HepG2 (cell line): ENCODE measurements at regions not wholly inside any gene's neighbourhood (a gene's known extent, or its start where the extent isn't known, plus 50 kb on each side); places are given as distances from the start of the nearest gene placed in this dataset.

Source experiments
- ATAC-seq: fragments of 200-7000 bp; cut with Tn5 transposase; 3 replicates; pipeline ENCODE4 v1.9.1; 2020; ENCODE audit warnings: mild to moderate bottlenecking, moderate library complexity
- BruUV-seq: library from RNA; stranded (reverse); fragments of 400-500 nt; replicated peaks from 2 replicates; lab custom pipeline; 2021; lab: Mats Ljungman, UMichigan
- CTCF ChIA-PET: fragments of 300-600 bp; formaldehyde crosslinking; extraction: SDS; loops from one replicate; lab custom pipeline; 2021; ENCODE audit warnings: low total read pairs, inconsistent platforms, low intra/inter-chr PET ratio; lab: Yijun Ruan, JAX
- POLR2A ChIA-PET: fragments of 350-600 bp; sonication (Branson Sonifier 250); formaldehyde crosslinking; loops from one replicate; lab custom pipeline; 2020; ENCODE audit warnings: antibody characterized with exemption, inconsistent platforms; lab: Yijun Ruan, JAX
- DNase-seq: peaks from one replicate; pipeline ENCODE4 v3.0.0-alpha.2; 2015; ENCODE audit warnings: low spot score
- FAIRE-seq: peaks from 3 replicates; lab custom pipeline; 2011; peaks lifted over from hg19 to GRCh38; lab: Jason Lieb, UNC
- H2AFZ ChIP-seq: one replicate; pipeline ENCODE4 v1.6.1; 2011; ENCODE audit warnings: low read length, inconsistent platforms
- H3K27ac ChIP-seq: fragments of 300-600 bp; 3 replicates; pipeline ENCODE4 v1.8.0; 2011; ENCODE audit warnings: mixed run types, mild to moderate bottlenecking, mixed read lengths, low read length, inconsistent platforms; ENCODE audit not compliant: insufficient read depth; ENCODE audit errors: extremely low read length
- H3K27me3 ChIP-seq, 2 experiments: fragments of 200-600 bp in 1 of 2; 2 replicates in 1 of 2; 3 replicates in 1 of 2; pipeline versions ENCODE4 v1.6.0 to v1.8.0; 2011; ENCODE audit warnings: low read length in 2 of 2, mild to moderate bottlenecking in 2 of 2, moderate library complexity in 2 of 2, inconsistent platforms in 1 of 2; ENCODE audit not compliant: insufficient read depth in 2 of 2, control insufficient read depth in 1 of 2
- H3K36me3 ChIP-seq, 2 experiments: fragments of 200-600 bp in 1 of 2; replicated peaks in 1 of 2; 2 replicates in 1 of 2; 3 replicates in 1 of 2; pipeline versions ENCODE4 v1.5.1 to v1.8.0; 2011; ENCODE audit warnings: low read length in 2 of 2, inconsistent platforms in 1 of 2; ENCODE audit not compliant: insufficient read depth in 2 of 2, control insufficient read depth in 1 of 2
- H3K4me1 ChIP-seq: 2 replicates; pipeline ENCODE4 v1.5.1; 2012; ENCODE audit warnings: low read length, inconsistent platforms; ENCODE audit not compliant: insufficient read depth
- H3K4me2 ChIP-seq: 2 replicates; pipeline ENCODE4 v1.6.0; 2011; ENCODE audit warnings: low read depth, low read length, inconsistent platforms
- H3K4me3 ChIP-seq, 3 experiments: fragments of 200-600 bp in 1 of 3; sonication (generic), shearing (Covaris generic) in 1 of 3; replicated peaks in 1 of 3; 2 replicates each; pipeline ENCODE4 v1.5.1; 2011 to 2016; ENCODE audit warnings: low read length in 3 of 3, inconsistent platforms in 2 of 3, low read depth in 2 of 3, mild to moderate bottlenecking in 2 of 3, control low read depth in 1 of 3, mixed read lengths in 1 of 3; ENCODE audit not compliant: insufficient read depth in 1 of 3
- H3K79me2 ChIP-seq: one replicate; pipeline ENCODE4 v1.6.1; 2011; ENCODE audit warnings: low read length, inconsistent platforms; ENCODE audit not compliant: insufficient read depth
- H3K9ac ChIP-seq: 2 replicates; pipeline ENCODE4 v1.6.0; 2011; ENCODE audit warnings: mild to moderate bottlenecking, low read depth, low read length, inconsistent platforms; ENCODE audit not compliant: insufficient read depth
- H3K9me3 ChIP-seq: 2 replicates; pipeline ENCODE4 v1.5.1; 2012; ENCODE audit warnings: mild to moderate bottlenecking, low read length
- H4K20me1 ChIP-seq: 2 replicates; pipeline ENCODE4 v1.6.0; 2011; ENCODE audit warnings: inconsistent platforms, mild to moderate bottlenecking, low read length, moderate library complexity; ENCODE audit not compliant: insufficient read depth
- DNMT1 ChIP-seq: sonication (generic); formaldehyde crosslinking; IDR thresholded peaks from 2 replicates; pipeline ENCODE4 v1.5.1; 2020; ENCODE audit warnings: mild to moderate bottlenecking, missing genetic modification reagents
- FOXO1 ChIP-seq: sonication (generic); formaldehyde crosslinking; IDR thresholded peaks from 2 replicates; pipeline ENCODE4 v1.4.0; 2020; ENCODE audit warnings: missing genetic modification reagents
- HNF4G ChIP-seq, 2 experiments: sonication (generic) in 1 of 2; formaldehyde crosslinking in 1 of 2; IDR thresholded peaks; 2 replicates each; pipeline versions ENCODE4 v1.4.0 to v1.6.1; 2011 to 2020; ENCODE audit warnings: borderline replicate concordance in 2 of 2, low read depth in 2 of 2, mild to moderate bottlenecking in 2 of 2, low read length in 1 of 2, missing genetic modification reagents in 1 of 2, moderate library complexity in 1 of 2
- KAT7 ChIP-seq: IDR thresholded peaks from 2 replicates; pipeline ENCODE4 v1.6.1; 2018; ENCODE audit warnings: borderline replicate concordance, missing compliant biosample characterization
- KDM4B ChIP-seq: sonication (generic); formaldehyde crosslinking; IDR thresholded peaks from 2 replicates; pipeline ENCODE4 v1.4.0; 2020; ENCODE audit warnings: missing genetic modification reagents
- PAWR ChIP-seq: sonication (generic); formaldehyde crosslinking; IDR thresholded peaks from 2 replicates; pipeline ENCODE4 v1.4.0; 2020; ENCODE audit warnings: missing genetic modification reagents, mild to moderate bottlenecking, borderline replicate concordance
- SRSF4 ChIP-seq: fragments of 200-400 bp; formaldehyde crosslinking; IDR thresholded peaks from one replicate; pipeline ENCODE4 v1.6.1; 2018; ENCODE audit warnings: mild to moderate bottlenecking, low read depth, low read length, moderate library complexity; ENCODE audit not compliant: poor library complexity, severe bottlenecking
- ZBTB42 ChIP-seq: sonication (generic); formaldehyde crosslinking; IDR thresholded peaks from 2 replicates; pipeline ENCODE4 v1.5.0; 2020; ENCODE audit warnings: mild to moderate bottlenecking, missing genetic modification reagents
- ZFP37 ChIP-seq: sonication (generic); formaldehyde crosslinking; IDR thresholded peaks from 2 replicates; pipeline ENCODE4 v1.4.0; 2020; ENCODE audit warnings: missing genetic modification reagents, borderline replicate concordance
- ZNF276 ChIP-seq: sonication (generic); formaldehyde crosslinking; IDR thresholded peaks from 2 replicates; pipeline ENCODE4 v1.4.0; 2020; ENCODE audit warnings: mild to moderate bottlenecking, low read depth, missing genetic modification reagents
- ZNF670 ChIP-seq: sonication (generic); formaldehyde crosslinking; IDR thresholded peaks from 2 replicates; pipeline ENCODE4 v1.8.0; 2022; ENCODE audit warnings: mild to moderate bottlenecking, missing genetic modification reagents, borderline replicate concordance
- WGBS: methylation state at CpG from one replicate; pipeline ENCODE4 v1.1.6; 2017; ENCODE audit warnings: low lambda C conversion rate; 5-methylcytosine and 5-hydroxymethylcytosine counted together
- in situ Hi-C: cut with HindIII; loops from 2 replicates; pipeline ENCODE4 v1.10.0; 2017; ENCODE audit warnings: low pct_unique_long_range_greater_than_20kb; ENCODE audit not compliant: extremely low pct_ligation_motif_present
- intact Hi-C: fragments of 100-400 bp; cut with micrococcal nuclease; formaldehyde crosslinking; loops from one replicate; pipeline ENCODE4 v1.10.0; 2022; ENCODE audit not compliant: unreplicated experiment
- TF ChIP-seq, protein P1 (sequence below): sonication (generic); formaldehyde crosslinking; IDR thresholded peaks from 2 replicates; pipeline ENCODE4 v1.5.0; 2020; ENCODE audit warnings: mild to moderate bottlenecking, low read depth, missing genetic modification reagents, borderline replicate concordance
- TF ChIP-seq, protein P2 (sequence below): sonication (generic); formaldehyde crosslinking; conservative IDR thresholded peaks from 2 replicates; pipeline ENCODE4 v1.8.0; 2022; ENCODE audit warnings: missing genetic modification reagents
- TF ChIP-seq, protein P3 (sequence below): sonication (generic); formaldehyde crosslinking; IDR thresholded peaks from 2 replicates; pipeline ENCODE4 v1.4.0; 2020; ENCODE audit warnings: missing genetic modification reagents
- TF ChIP-seq, protein P4 (sequence below): sonication (generic); formaldehyde crosslinking; IDR thresholded peaks from 2 replicates; pipeline ENCODE4 v1.4.0; 2020; ENCODE audit warnings: missing genetic modification reagents
- TF ChIP-seq, protein P5 (sequence below): IDR thresholded peaks from 2 replicates; pipeline ENCODE4 v1.6.1; 2016; ENCODE audit warnings: missing compliant biosample characterization, missing genetic modification reagents, borderline replicate concordance

- ChIA-PET CTCF (no interaction called here), POLR2A (no interaction called here)
- Histone ChIP-seq H3K79me2 (no peaks in the 10 kb centered on the region), H3K9ac (no peak overlapping the region), H3K9me3 (no peaks in the 10 kb centered on the region), H3K4me2 (no peak overlapping the region), H3K4me3 (no peak overlapping the region), H4K20me1 (no peaks in the 10 kb centered on the region), H3K4me1 (no peaks in the 10 kb centered on the region), H3K27ac (no peak overlapping the region), H3K36me3 (no peaks in the 10 kb centered on the region), H3K27me3 (peaks cover 0 to 16% of the 10 kb centered on the region in 2 experiments; a peak in 2 of 5 replicates), H2AFZ (no peak overlapping the region)
- FAIRE-seq (no peak), DNase-seq (no peak), ATAC-seq (no peak)
- WGBS: 34% methylated on average over 4 of the region's 6 CpGs
- intact Hi-C loops: no loop called here
- no TSS peak for BruUV-seq
- in situ Hi-C loops: no loop called here
- TF ChIP-seq, protein P1, sequence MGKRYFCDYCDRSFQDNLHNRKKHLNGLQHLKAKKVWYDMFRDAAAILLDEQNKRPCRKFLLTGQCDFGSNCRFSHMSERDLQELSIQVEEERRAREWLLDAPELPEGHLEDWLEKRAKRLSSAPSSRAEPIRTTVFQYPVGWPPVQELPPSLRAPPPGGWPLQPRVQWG: no peak
- no peak for TF ChIP-seq ZNF276 (CRISPR knock-in tag)
- TF ChIP-seq SRSF4: no peak
- TF ChIP-seq ZFP37: no peak
- TF ChIP-seq DNMT1: no peak
- no peak for TF ChIP-seq HNF4G (IDR thresholded peaks at IDR 0.05; ENCODE audit: borderline replicate concordance, low read depth, low read length)
- TF ChIP-seq HNF4G (CRISPR knock-in tag; IDR thresholded peaks at IDR 0.05; ENCODE audit: borderline replicate concordance, low read depth): no peak
- TF ChIP-seq, protein P2, sequence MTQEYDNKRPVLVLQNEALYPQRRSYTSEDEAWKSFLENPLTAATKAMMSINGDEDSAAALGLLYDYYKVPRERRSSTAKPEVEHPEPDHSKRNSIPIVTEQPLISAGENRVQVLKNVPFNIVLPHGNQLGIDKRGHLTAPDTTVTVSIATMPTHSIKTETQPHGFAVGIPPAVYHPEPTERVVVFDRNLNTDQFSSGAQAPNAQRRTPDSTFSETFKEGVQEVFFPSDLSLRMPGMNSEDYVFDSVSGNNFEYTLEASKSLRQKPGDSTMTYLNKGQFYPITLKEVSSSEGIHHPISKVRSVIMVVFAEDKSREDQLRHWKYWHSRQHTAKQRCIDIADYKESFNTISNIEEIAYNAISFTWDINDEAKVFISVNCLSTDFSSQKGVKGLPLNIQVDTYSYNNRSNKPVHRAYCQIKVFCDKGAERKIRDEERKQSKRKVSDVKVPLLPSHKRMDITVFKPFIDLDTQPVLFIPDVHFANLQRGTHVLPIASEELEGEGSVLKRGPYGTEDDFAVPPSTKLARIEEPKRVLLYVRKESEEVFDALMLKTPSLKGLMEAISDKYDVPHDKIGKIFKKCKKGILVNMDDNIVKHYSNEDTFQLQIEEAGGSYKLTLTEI (CRISPR knock-in tag): no peak
- TF ChIP-seq KDM4B (CRISPR knock-in tag): no peak
- TF ChIP-seq ZNF670 (CRISPR knock-in tag): no peak
- TF ChIP-seq KAT7 (CRISPR knock-in tag): no peak
- TF ChIP-seq, protein P3, sequence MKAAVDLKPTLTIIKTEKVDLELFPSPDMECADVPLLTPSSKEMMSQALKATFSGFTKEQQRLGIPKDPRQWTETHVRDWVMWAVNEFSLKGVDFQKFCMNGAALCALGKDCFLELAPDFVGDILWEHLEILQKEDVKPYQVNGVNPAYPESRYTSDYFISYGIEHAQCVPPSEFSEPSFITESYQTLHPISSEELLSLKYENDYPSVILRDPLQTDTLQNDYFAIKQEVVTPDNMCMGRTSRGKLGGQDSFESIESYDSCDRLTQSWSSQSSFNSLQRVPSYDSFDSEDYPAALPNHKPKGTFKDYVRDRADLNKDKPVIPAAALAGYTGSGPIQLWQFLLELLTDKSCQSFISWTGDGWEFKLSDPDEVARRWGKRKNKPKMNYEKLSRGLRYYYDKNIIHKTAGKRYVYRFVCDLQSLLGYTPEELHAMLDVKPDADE: no peak
- TF ChIP-seq, protein P4, sequence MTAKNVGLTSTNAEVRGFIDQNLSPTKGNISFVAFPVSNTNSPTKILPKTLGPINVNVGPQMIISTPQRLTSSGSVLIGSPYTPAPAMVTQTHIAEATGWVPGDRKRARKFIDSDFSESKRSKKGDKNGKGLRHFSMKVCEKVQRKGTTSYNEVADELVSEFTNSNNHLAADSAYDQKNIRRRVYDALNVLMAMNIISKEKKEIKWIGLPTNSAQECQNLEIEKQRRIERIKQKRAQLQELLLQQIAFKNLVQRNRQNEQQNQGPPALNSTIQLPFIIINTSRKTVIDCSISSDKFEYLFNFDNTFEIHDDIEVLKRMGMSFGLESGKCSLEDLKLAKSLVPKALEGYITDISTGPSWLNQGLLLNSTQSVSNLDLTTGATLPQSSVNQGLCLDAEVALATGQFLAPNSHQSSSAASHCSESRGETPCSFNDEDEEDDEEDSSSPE (CRISPR knock-in tag): no peak
- no peak for TF ChIP-seq FOXO1 (CRISPR knock-in tag)
- no peak for TF ChIP-seq ZBTB42
- no peak for TF ChIP-seq PAWR (CRISPR knock-in tag)
- TF ChIP-seq, protein P5, sequence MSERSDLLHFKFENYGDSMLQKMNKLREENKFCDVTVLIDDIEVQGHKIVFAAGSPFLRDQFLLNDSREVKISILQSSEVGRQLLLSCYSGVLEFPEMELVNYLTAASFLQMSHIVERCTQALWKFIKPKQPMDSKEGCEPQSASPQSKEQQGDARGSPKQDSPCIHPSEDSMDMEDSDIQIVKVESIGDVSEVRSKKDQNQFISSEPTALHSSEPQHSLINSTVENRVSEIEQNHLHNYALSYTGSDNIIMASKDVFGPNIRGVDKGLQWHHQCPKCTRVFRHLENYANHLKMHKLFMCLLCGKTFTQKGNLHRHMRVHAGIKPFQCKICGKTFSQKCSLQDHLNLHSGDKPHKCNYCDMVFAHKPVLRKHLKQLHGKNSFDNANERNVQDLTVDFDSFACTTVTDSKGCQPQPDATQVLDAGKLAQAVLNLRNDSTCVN (CRISPR knock-in tag): no peak
Observed at GRCh38 chr11:10385696-10386095, 69.4 kb upstream of the AMPD3 start.
